Type B pancreatic cell (in vitro differentiated cells): ENCODE measurements at regions not wholly inside any gene's neighbourhood (a gene's known extent, or its start where the extent isn't known, plus 50 kb on each side); places are given as distances from the start of the nearest gene placed in this dataset.

Experiments
- DNase-seq: peaks from one replicate; pipeline ENCODE4 v3.0.0; 2021; ENCODE audit warnings: mixed read lengths; ENCODE audit not compliant: unreplicated experiment; ENCODE audit errors: extremely low spot score
- H3K27ac Mint-ChIP-seq: 2 replicates; pipeline ENCODE4 v1.8.0; 2021; ENCODE audit warnings: mild to moderate bottlenecking, mixed read lengths
- H3K27me3 Mint-ChIP-seq: 2 replicates; pipeline ENCODE4 v1.8.0; 2021; ENCODE audit warnings: mixed read lengths
- H3K36me3 Mint-ChIP-seq: 2 replicates; pipeline ENCODE4 v1.8.0; 2021; ENCODE audit warnings: mixed read lengths
- H3K4me1 Mint-ChIP-seq: one replicate; pipeline ENCODE4 v1.8.0; 2021; ENCODE audit warnings: mixed read lengths; ENCODE audit not compliant: unreplicated experiment
- H3K4me3 Mint-ChIP-seq: 2 replicates; pipeline ENCODE4 v1.8.0; 2021; ENCODE audit warnings: mild to moderate bottlenecking, mixed read lengths
- H3K9me3 Mint-ChIP-seq: 2 replicates; pipeline ENCODE4 v1.8.0; 2021; ENCODE audit warnings: mixed read lengths
- CTCF ChIP-seq: fragments of 200-600 bp; sonication (generic); conservative IDR thresholded peaks from 2 replicates; pipeline ENCODE4 v1.5.0; 2021; ENCODE audit warnings: antibody characterized with exemption, mild to moderate bottlenecking

- H3K4me3 Mint-ChIP-seq = no peak overlapping the region
- no peak for TF ChIP-seq CTCF
- H3K4me1 Mint-ChIP-seq = peaks cover 12% of the 10 kb centered on the region
- H3K27ac Mint-ChIP-seq = no peak overlapping the region
- no peaks in the 10 kb centered on the region for H3K9me3 Mint-ChIP-seq
- peaks cover 24% of the 10 kb centered on the region for H3K27me3 Mint-ChIP-seq
- no peaks in the 10 kb centered on the region for H3K36me3 Mint-ChIP-seq
- no peak for DNase-seq
These were observed 113.5 kb upstream of the CDH4 start for GRCh38 chr20:61138566-61138965.

- H3K27me3 Mint-ChIP-seq = peaks cover 26% of the 10 kb centered on the region
- H3K36me3 Mint-ChIP-seq = no peaks in the 10 kb centered on the region
- peaks cover 12% of the 10 kb centered on the region for H3K4me1 Mint-ChIP-seq
- no peak for TF ChIP-seq CTCF
- H3K27ac Mint-ChIP-seq = no peak overlapping the region
- no peak for DNase-seq
- H3K4me3 Mint-ChIP-seq = no peak overlapping the region
- H3K9me3 Mint-ChIP-seq = no peaks in the 10 kb centered on the region
These were observed 113.0 kb upstream of the CDH4 start for GRCh38 chr20:61139031-61139430.

GRCh38 chr20:61140576-61140975 is 111.5 kb upstream of the CDH4 start:
- H3K9me3 Mint-ChIP-seq = no peaks in the 10 kb centered on the region
- peaks cover 32% of the 10 kb centered on the region for H3K27me3 Mint-ChIP-seq
- H3K27ac Mint-ChIP-seq = no peak overlapping the region
- H3K4me1 Mint-ChIP-seq = peaks cover 8% of the 10 kb centered on the region
- H3K4me3 Mint-ChIP-seq = no peak overlapping the region
- no peak for DNase-seq
- no peak for TF ChIP-seq CTCF
- no peaks in the 10 kb centered on the region for H3K36me3 Mint-ChIP-seq

GRCh38 chr20:61146023-61146422 is 106.0 kb upstream of the CDH4 start:
- H3K4me3 Mint-ChIP-seq = no peak overlapping the region
- H3K27me3 Mint-ChIP-seq = peaks cover 27% of the 10 kb centered on the region
- no peaks in the 10 kb centered on the region for H3K4me1 Mint-ChIP-seq
- no peaks in the 10 kb centered on the region for H3K9me3 Mint-ChIP-seq
- no peak overlapping the region for H3K27ac Mint-ChIP-seq
- DNase-seq = no peak
- no peak for TF ChIP-seq CTCF
- no peaks in the 10 kb centered on the region for H3K36me3 Mint-ChIP-seq

GRCh38 chr20:61149636-61150035 is 102.4 kb upstream of the CDH4 start:
- Mint-ChIP-seq H3K4me3 (no peak overlapping the region), H3K36me3 (no peaks in the 10 kb centered on the region), H3K27me3 (peaks cover 27% of the 10 kb centered on the region), H3K9me3 (no peaks in the 10 kb centered on the region), H3K4me1 (no peaks in the 10 kb centered on the region), H3K27ac (no peak overlapping the region)
- no peak for DNase-seq
- TF ChIP-seq CTCF = no peak

- no peak for DNase-seq
- no peaks in the 10 kb centered on the region for H3K4me1 Mint-ChIP-seq
- no peak overlapping the region for H3K4me3 Mint-ChIP-seq
- no peaks in the 10 kb centered on the region for H3K9me3 Mint-ChIP-seq
- no peak overlapping the region for H3K27ac Mint-ChIP-seq
- TF ChIP-seq CTCF = no peak
- no peaks in the 10 kb centered on the region for H3K36me3 Mint-ChIP-seq
- H3K27me3 Mint-ChIP-seq = peaks cover 16% of the 10 kb centered on the region
These were observed 94.8 kb upstream of the CDH4 start for GRCh38 chr20:61157301-61157700.
